Gastrocnemius medialis (tissue), 4 donors: ENCODE measurements at regions not wholly inside any gene's neighbourhood (a gene's known extent, or its start where the extent isn't known, plus 50 kb on each side); places are given as distances from the start of the nearest gene placed in this dataset.

ENCODE experiments used
- POLR2A ChIP-seq, 2 donors: fragments of 450-650 bp; IDR thresholded peaks; one replicate each; pipeline ENCODE4 v1.6.1; 2017; ENCODE audit warnings: antibody characterized with exemption in 2 of 2, mild to moderate bottlenecking in 2 of 2, moderate library complexity in 2 of 2
- TF ChIP-seq, protein P1 (sequence below), 5 experiments: fragments of 450-650 bp in 3 of 5; fragments of 200-600 bp in 2 of 5; sonication (generic) in 2 of 5; IDR thresholded peaks in 4 of 5; conservative IDR thresholded peaks in 1 of 5; 1 replicate in 4 of 5; 2 replicates in 1 of 5; pipeline ENCODE4 v1.5.1; 2016 to 2019; ENCODE audit warnings: antibody characterized with exemption in 5 of 5, mild to moderate bottlenecking in 3 of 5, moderate library complexity in 3 of 5

DNA sequence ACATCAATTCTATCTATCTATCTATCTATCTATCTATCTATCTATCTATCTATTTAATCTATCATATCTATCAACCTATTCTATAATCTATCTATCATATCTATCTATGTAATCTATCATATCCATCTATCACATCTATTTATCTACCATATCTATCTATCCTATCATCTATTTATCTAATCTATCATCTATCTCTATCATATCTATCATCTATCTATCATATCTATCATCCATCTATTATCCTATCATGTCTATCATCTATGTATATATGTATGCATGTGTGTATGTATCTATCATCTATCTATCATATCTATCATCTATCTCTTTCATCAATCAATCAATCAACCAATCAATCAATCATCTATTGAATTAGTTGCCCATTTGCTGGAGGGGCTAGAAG, 159.3 kb upstream of the GALNT17 start:
- TF ChIP-seq, protein P1, sequence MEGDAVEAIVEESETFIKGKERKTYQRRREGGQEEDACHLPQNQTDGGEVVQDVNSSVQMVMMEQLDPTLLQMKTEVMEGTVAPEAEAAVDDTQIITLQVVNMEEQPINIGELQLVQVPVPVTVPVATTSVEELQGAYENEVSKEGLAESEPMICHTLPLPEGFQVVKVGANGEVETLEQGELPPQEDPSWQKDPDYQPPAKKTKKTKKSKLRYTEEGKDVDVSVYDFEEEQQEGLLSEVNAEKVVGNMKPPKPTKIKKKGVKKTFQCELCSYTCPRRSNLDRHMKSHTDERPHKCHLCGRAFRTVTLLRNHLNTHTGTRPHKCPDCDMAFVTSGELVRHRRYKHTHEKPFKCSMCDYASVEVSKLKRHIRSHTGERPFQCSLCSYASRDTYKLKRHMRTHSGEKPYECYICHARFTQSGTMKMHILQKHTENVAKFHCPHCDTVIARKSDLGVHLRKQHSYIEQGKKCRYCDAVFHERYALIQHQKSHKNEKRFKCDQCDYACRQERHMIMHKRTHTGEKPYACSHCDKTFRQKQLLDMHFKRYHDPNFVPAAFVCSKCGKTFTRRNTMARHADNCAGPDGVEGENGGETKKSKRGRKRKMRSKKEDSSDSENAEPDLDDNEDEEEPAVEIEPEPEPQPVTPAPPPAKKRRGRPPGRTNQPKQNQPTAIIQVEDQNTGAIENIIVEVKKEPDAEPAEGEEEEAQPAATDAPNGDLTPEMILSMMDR (IDR thresholded peaks at IDR 0.05 in 4 of 5, conservative IDR thresholded peaks at IDR 0.05 in 1 of 5) = no peak
- TF ChIP-seq POLR2A (IDR thresholded peaks at IDR 0.05) = no peak
